HUES64 (cell line): ENCODE measurements at regions not wholly inside any gene's neighbourhood (a gene's known extent, or its start where the extent isn't known, plus 50 kb on each side); places are given as distances from the start of the nearest gene placed in this dataset.
"Not testable (repeated sequence)": the region's sequence is repeated elsewhere in the genome, so short reads cannot be mapped to it uniquely, and the experiment has no call there.

Experiments
- H3K27ac ChIP-seq: 2 replicates; pipeline ENCODE4 v1.7.0; 2013; ENCODE audit warnings: low read depth, low read length, inconsistent platforms
- H3K27me3 ChIP-seq: 2 replicates; pipeline ENCODE4 v1.6.1; 2013; ENCODE audit warnings: mild to moderate bottlenecking, low read length; ENCODE audit not compliant: insufficient read depth
- H3K36me3 ChIP-seq: 2 replicates; pipeline ENCODE4 v1.6.1; 2013; ENCODE audit warnings: mild to moderate bottlenecking, low read length; ENCODE audit not compliant: insufficient read depth
- H3K4me1 ChIP-seq: 2 replicates; pipeline ENCODE4 v1.6.1; 2013; ENCODE audit warnings: mild to moderate bottlenecking, low read length, moderate library complexity; ENCODE audit not compliant: insufficient read depth
- H3K4me3 ChIP-seq: 2 replicates; pipeline ENCODE4 v1.5.1; 2013; ENCODE audit warnings: mild to moderate bottlenecking, low read length, moderate library complexity
- H3K9ac ChIP-seq: 2 replicates; pipeline ENCODE4 v1.6.1; 2013; ENCODE audit warnings: mild to moderate bottlenecking, low read depth, low read length
- H3K9me3 ChIP-seq: 2 replicates; pipeline ENCODE4 v1.6.1; 2013; ENCODE audit warnings: low read depth, low read length; ENCODE audit not compliant: insufficient read depth
- WGBS: fragments of 150-250, 120-280 bp; methylation state at CpG from one replicate; pipeline ENCODE4 v1.1.7; 2013; ENCODE audit warnings: missing lambda C conversion rate; 5-methylcytosine and 5-hydroxymethylcytosine counted together

DNA sequence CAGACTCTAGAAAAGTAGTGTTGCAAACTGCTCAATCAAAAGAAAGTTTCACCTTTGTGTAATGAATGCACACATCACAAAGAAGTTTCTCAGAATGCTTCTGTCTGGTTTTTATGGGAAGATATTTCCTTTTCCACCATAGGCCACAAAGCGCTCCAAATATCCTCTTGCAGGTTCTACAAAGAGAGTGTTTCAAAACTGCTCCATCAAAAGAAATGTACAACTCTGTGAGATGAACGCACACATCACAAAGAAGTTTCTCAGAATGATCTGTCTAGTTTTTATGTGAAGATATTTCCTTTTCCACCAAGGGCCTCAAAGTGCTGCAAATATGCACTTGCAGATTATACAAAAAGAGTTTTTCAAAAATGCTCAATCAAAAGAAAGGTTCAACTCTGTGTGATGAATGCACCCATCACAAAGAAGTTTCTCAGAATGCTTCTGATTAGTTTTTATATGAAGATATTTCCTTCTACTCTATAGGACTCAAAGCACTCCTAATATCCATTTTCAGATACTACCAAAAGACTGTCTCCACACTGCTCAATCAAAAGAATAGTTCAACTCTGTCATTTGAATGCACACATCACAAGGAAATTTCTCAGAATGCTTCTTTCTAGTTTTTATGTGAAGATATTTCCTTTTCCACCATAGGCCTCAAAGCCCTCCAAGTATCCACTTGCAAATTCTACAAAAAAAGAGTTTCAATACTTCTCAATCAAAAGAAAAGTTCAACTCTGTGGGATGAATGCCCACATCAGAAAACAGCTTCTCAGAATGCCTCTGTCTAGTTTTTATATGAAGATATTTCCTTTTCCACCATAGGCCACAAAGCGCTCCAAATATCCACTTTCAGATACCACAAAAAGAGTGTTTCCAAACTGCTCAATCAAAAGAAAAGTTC is 1371.9 kb upstream of the DEFB115 start:
- not testable (repeated sequence) for H3K4me3 ChIP-seq, H3K36me3 ChIP-seq, H3K4me1 ChIP-seq, H3K27me3 ChIP-seq, H3K9ac ChIP-seq, H3K27ac ChIP-seq
- 17% methylated on average over 1 of the region's 3 CpGs for WGBS
- H3K9me3 ChIP-seq: peaks cover 75% of the 10 kb centered on the region

DNA sequence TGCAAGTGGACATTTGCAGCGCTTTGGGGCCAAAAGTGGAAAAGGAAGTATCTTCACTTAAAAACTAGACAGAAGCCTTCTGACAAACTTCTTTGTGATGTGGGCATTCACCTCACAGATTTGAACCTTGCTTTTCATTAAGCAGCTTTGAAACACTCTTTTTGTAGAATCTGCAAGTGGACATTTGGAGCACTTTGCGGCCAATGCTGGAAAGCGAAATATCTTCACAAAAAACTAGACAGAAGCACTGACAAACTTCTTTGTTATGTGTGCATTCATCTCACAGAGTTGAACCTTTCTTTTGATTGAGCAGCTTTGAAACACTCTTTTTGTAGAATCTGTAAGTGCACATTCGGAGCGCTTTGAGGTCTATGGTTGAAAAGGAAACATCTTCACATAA is 1365.9 kb upstream of the DEFB115 start:
- H3K9ac ChIP-seq, H3K36me3 ChIP-seq, H3K27ac ChIP-seq, H3K27me3 ChIP-seq, H3K4me3 ChIP-seq, H3K4me1 ChIP-seq: not testable (repeated sequence)
- WGBS: 91% methylated on average over 5 of the region's 5 CpGs
- H3K9me3 ChIP-seq: peaks cover 80% of the 10 kb centered on the region
